ENCODE measurements at regions not wholly inside any gene's neighbourhood (a gene's known extent, or its start where the extent isn't known, plus 50 kb on each side); places are given as distances from the start of the nearest gene placed in this dataset.

DNA sequence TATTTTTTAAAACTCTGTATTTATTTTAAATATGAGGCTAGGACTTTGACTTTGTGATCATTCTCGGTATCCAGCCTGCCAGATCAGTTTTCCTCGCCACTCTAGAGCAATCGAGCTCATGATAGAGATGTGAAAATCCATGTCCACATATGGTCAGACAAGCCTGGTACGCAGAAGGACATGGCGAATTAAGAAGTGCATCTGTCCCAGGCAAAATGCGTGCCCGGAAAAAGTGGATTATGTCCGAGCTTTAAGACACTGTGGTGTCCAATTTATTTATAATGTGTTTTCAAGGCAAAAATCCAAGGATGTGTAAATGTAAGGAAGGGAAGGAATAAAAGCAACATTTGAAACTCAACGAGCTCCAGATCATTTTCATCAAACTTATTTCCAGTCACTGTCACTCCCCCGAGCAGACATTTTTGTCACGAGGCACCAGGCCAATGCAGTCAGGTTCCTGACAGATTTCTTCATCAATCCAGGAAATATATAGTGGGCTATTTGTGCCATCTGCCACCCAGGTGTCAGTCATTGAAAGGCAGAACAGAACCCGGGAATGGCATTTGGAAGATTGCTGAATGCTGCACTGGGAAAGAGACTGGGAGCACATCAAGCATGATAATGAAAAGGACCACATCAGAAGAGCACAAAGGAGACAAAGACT, 825.7 kb downstream of the SQOR start:
- WGBS, 10 experiments, result 14 to 100% (median 75%) methylated on average over 2 to 11 of the region's 12 CpGs; no CpG with 5 or more reads in 1 of the 10 experiments
- in situ Hi-C loops (cut with MboI; ENCODE audit: low pct_unique_long_range_greater_than_20kb in 2 of 9, low sequenced_read_pairs in 9 of 9, unreplicated experiment in 9 of 9), result no loop called here
- no peak overlapping the region for H3K4me3 ChIP-seq
- H3K27ac ChIP-seq, result no peak overlapping the region
- ATAC-seq (replicated peaks in 6 of 8), result no peak
- peaks cover 2% of the 10 kb centered on the region in 2 donors for H3K4me1 ChIP-seq (replicated peaks in 1 of 2)

DNA sequence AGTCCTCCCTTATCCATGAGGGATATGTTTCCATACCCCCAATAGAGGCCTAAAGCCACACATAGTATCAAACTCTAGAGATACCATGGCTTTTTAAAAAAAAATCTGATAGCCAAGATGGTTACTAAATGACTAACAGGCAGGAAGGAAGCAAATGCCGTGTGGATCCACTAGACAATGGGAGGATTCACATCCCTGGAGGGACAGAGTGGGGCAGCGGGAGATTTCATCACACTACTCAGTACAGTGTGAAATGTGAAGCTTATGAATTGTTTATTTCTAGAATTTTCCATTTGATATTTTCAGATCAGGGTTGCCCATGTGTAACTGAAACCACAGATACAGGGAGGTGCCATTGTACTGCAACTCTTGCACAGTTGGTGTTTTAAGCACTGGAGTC, 826.6 kb downstream of the SQOR start:
- Histone ChIP-seq H3K27ac (no peak overlapping the region), H3K4me3 (no peak overlapping the region), H3K4me1 (replicated peaks in 1 of 2) (peaks cover 2% of the 10 kb centered on the region in 2 donors)
- ATAC-seq (replicated peaks in 6 of 8), result no peak
- 33 to 100% (median 76%) methylated on average over 1 to 2 of the region's 2 CpGs; no CpG with 5 or more reads in 4 of the 10 experiments for WGBS, 10 experiments
- in situ Hi-C loops (cut with MboI; ENCODE audit: low pct_unique_long_range_greater_than_20kb in 2 of 9, low sequenced_read_pairs in 9 of 9, unreplicated experiment in 9 of 9), result no loop called here

DNA sequence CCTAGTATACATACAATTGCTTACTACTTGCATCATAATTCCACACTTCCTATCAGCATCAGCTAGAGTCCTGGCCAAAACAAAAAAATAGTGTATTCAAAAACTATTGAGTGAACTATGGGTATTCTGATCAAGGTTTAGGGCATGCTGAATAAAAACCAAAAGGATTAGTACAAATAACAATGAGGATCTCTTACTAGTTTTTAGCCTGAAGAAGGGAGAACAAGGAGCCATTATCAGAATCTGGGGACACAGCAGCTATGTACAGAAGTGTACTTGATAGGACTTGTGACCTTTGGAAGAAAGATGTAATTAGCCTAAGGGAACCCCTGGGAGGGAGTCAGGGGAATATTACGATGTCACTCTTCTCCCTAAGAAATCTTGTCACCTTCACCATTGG, 832.2 kb downstream of the SQOR start:
- no peak overlapping the region for H3K27ac ChIP-seq
- peaks cover 0 to 4% of the 10 kb centered on the region in 2 donors for H3K4me1 ChIP-seq (replicated peaks in 1 of 2)
- 22 to 71% (median 60%) methylated on average over 1 of the region's 1 CpG; no CpG with 5 or more reads in 7 of the 10 experiments for whole genome bisulfite sequencing, 10 experiments
- H3K4me3 ChIP-seq, result no peak overlapping the region
- in situ Hi-C loops (cut with MboI; ENCODE audit: low pct_unique_long_range_greater_than_20kb in 2 of 9, low sequenced_read_pairs in 9 of 9, unreplicated experiment in 9 of 9), result no loop called here
- ATAC-seq (replicated peaks in 6 of 8), result no peak

DNA sequence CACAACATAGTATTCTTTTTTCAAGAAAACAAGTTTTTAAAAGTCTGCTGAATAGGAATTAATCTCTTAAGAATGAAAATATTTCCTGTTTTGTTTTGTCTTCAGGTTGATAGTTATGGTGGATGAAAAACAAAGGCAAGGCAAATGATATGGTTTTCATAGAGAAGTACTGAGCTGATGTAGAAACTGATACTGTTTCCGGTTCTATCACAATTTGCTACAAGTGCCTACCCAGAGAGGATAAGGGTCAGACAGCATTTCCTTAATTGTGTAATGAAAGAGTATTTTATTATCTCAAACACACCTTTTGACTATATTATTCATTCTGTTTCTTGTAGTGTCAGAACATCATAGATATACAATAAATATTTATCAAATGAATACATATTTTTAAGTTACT, 836.3 kb downstream of the SQOR start:
- in situ Hi-C loops (cut with MboI; ENCODE audit: low pct_unique_long_range_greater_than_20kb in 2 of 9, low sequenced_read_pairs in 9 of 9, unreplicated experiment in 9 of 9), result no loop called here
- Histone ChIP-seq H3K27ac (no peak overlapping the region), H3K4me1 (replicated peaks in 1 of 2) (peaks cover 0 to 2% of the 10 kb centered on the region in 2 donors), H3K4me3 (no peak overlapping the region)
- no peak for ATAC-seq (replicated peaks in 6 of 8)
- 67 to 100% (median 91%) methylated on average over 1 of the region's 1 CpG; no CpG with 5 or more reads in 4 of the 10 experiments for WGBS, 10 experiments

DNA sequence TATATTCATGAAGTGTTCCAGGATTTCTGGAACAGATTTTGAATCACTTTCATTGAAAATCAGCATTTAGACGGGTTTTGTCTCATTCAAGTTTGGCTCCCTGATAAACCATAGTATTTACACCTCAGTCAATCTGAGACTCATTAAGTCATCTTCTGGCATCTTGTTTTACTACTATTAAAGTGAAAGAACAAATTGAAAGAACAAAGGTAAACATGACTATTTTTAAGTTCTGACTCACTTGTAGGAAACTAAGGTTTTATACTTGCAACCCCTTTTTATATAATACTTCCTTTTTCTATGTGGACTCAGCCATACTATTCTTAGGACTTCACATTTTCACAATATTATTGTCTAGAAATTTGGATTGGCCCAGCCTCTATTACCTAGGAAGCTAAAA, 854.4 kb downstream of the SQOR start:
- Histone ChIP-seq H3K4me1 (replicated peaks in 1 of 2) (peaks cover 0 to 10% of the 10 kb centered on the region in 2 donors), H3K27ac (no peak overlapping the region), H3K4me3 (no peak overlapping the region)
- in situ Hi-C loops (cut with MboI; ENCODE audit: low pct_unique_long_range_greater_than_20kb in 2 of 9, low sequenced_read_pairs in 9 of 9, unreplicated experiment in 9 of 9), result no loop called here
- no peak for ATAC-seq (replicated peaks in 6 of 8)
- WGBS, 10 experiments, result 0 to 100% (median 86%) methylated on average over 1 of the region's 1 CpG; no CpG with 5 or more reads in 1 of the 10 experiments

GRCh38 chr15:46496491-46497115, 861.8 kb downstream of the SQOR start:
- WGBS, 10 experiments, result 0 to 92% (median 63%) methylated on average over 1 of the region's 1 CpG; no CpG with 5 or more reads in 1 of the 10 experiments
- in situ Hi-C loops (cut with MboI; ENCODE audit: low pct_unique_long_range_greater_than_20kb in 2 of 9, low sequenced_read_pairs in 9 of 9, unreplicated experiment in 9 of 9), result loop anchor here in 1 of 9 experiments (10.0 kb wide), 1 partner anchor 62 kb away; no protein-coding TSS in a partner anchor
- ATAC-seq (replicated peaks in 6 of 8), result no peak
- Histone ChIP-seq H3K4me3 (no peak overlapping the region), H3K4me1 (replicated peaks in 1 of 2) (no peaks in the 10 kb centered on the region), H3K27ac (no peak overlapping the region)

- WGBS, 10 experiments, result 0 to 75% (median 60%) methylated on average over 1 to 3 of the region's 3 CpGs; no CpG with 5 or more reads in 2 of the 10 experiments
- in situ Hi-C loops (cut with MboI; ENCODE audit: low pct_unique_long_range_greater_than_20kb in 2 of 9, low sequenced_read_pairs in 9 of 9, unreplicated experiment in 9 of 9), result no loop called here
- no peaks in the 10 kb centered on the region for H3K4me1 ChIP-seq (replicated peaks in 1 of 2)
- no peak for ATAC-seq (replicated peaks in 6 of 8)
- H3K27ac ChIP-seq, result no peak overlapping the region
- H3K4me3 ChIP-seq, result no peak overlapping the region
These were observed 867.8 kb downstream of the SQOR start for GRCh38 chr15:46502667-46503066.

DNA sequence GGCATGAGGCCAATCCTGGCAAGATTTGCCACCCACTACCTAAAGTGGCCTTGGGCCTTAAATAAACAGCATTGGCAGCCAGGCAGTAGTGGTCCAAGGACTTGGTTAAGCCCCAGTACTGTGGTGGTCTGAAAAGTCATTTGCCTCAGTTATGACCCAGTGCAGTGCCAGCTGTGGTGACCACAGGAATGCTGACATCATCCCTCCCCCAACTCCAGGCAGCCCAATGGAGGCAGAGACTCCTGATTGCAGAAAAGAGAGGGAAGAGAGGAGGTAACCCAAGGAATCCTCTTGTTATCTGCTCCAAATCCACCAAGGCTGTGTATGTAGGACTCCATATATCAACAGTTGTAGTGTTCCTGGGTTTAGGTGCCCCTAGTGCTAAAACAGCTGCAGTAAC, 883.6 kb downstream of the SQOR start:
- in situ Hi-C loops (cut with MboI; ENCODE audit: low pct_unique_long_range_greater_than_20kb in 2 of 9, low sequenced_read_pairs in 9 of 9, unreplicated experiment in 9 of 9), result no loop called here
- no peak overlapping the region for H3K27ac ChIP-seq
- H3K4me3 ChIP-seq, result no peak overlapping the region
- ATAC-seq (replicated peaks in 6 of 8), result no peak
- H3K4me1 ChIP-seq (replicated peaks in 1 of 2), result no peaks in the 10 kb centered on the region

DNA sequence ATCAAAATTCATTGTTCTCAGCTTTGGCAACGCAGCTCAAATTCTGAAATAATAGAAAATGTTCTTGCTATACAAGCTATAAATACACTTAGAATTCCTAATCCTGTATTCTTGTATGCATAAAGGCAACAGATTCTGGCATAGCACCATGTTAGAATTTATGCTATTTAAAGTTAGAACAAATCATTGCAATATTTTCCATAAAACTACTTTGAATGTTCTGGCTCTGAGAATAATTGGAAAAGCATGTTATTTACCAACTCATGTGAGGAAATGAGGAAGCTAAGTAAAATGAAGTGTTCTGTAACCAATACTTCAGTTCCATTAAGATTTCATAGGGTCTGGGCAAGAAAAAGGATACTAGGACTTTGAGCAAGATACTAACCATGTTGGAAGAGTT, 888.9 kb downstream of the SQOR start:
- 0 to 100% (median 100%) methylated on average over 1 of the region's 1 CpG; no CpG with 5 or more reads in 1 of the 10 experiments for WGBS, 10 experiments
- H3K4me3 ChIP-seq, result no peak overlapping the region
- no peak overlapping the region for H3K27ac ChIP-seq
- ATAC-seq (replicated peaks in 6 of 8), result no peak
- H3K4me1 ChIP-seq (replicated peaks in 1 of 2), result no peaks in the 10 kb centered on the region
- in situ Hi-C loops (cut with MboI; ENCODE audit: low pct_unique_long_range_greater_than_20kb in 2 of 9, low sequenced_read_pairs in 9 of 9, unreplicated experiment in 9 of 9), result no loop called here

DNA sequence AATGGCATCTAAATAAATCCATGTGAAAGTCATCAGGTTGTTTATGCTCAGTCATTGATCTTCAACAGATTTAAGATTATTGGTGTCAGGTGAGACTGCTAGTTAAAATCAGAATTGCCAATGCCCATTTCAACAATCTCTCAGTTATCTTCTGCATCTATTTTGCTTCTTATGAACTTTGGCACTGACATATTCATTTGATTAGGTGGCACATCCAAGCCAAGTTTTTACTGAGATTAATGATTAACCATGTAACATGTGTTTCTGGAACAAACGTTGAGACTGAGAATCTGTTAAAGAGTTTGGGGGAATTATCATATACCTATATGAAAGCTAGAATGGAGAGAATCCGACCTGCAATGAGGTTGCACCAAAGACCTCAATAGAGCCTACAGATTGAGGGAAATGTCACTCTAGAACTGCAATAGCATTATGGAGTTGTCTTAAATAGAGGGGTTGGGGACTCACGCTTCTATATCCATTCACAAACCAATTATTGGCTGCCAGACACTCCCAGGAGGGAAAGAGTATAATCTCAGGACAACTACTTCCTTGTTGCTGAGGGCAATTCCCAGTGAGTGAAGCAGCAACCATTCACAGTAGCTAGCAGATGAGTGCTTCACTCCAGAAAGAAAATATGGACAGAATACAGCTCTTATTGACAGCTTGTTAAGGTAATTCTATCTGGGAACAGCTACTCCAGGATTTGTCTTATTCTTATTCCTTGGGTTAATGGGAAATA, 891.3 kb downstream of the SQOR start:
- Histone ChIP-seq H3K27ac (no peak overlapping the region), H3K4me3 (no peak overlapping the region), H3K4me1 (replicated peaks in 1 of 2) (no peaks in the 10 kb centered on the region)
- 0 to 77% (median 31%) methylated on average over 1 to 3 of the region's 3 CpGs; no CpG with 5 or more reads in 4 of the 10 experiments for WGBS, 10 experiments
- in situ Hi-C loops (cut with MboI; ENCODE audit: low pct_unique_long_range_greater_than_20kb in 2 of 9, low sequenced_read_pairs in 9 of 9, unreplicated experiment in 9 of 9), result no loop called here
- ATAC-seq (replicated peaks in 6 of 8), result no peak

DNA sequence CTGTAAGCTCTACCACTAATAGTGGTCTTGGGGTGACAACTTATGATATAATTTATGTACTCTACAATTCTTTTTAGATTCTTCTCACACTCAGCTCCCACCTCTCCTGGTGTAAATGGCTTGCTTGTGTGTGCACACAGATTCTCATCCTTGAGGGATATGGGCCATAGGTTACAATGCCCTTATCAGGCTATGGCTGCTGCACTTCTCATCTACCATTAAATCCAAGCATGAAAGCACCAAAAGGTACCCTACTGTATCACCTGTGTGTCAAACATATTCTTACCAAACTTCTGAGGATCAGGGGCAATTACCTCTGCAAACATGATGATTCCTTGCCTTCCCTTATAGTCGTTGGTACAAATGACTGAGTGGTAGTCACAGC, 891.9 kb downstream of the SQOR start:
- in situ Hi-C loops (cut with MboI; ENCODE audit: low pct_unique_long_range_greater_than_20kb in 2 of 9, low sequenced_read_pairs in 9 of 9, unreplicated experiment in 9 of 9), result no loop called here
- H3K4me1 ChIP-seq (replicated peaks in 1 of 2), result no peaks in the 10 kb centered on the region

DNA sequence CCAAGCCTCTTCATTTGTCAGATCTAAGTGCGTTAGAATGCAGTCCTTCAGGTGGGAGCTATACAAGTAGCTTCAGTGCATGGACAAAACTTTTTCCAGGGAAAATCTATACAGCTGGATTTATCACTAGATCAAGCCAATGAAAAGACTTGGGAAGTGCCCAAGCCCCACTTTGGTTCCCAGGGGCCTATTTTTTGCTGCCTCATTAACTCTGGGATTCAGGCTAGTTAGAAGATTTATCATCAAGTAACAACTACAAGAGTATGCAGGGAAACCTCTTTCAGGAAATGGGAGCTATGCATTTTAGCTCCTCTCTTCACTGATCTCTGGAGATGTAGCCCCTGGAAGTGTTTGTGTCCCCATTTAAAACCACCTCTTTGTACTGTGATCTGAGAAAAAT, 908.8 kb downstream of the SQOR start:
- H3K27ac ChIP-seq, result no peak overlapping the region
- no peak overlapping the region for H3K4me3 ChIP-seq
- H3K4me1 ChIP-seq (replicated peaks in 1 of 2), result peaks cover 0 to 4% of the 10 kb centered on the region in 2 donors
- in situ Hi-C loops (cut with MboI; ENCODE audit: low pct_unique_long_range_greater_than_20kb in 2 of 9, low sequenced_read_pairs in 9 of 9, unreplicated experiment in 9 of 9), result no loop called here
- peak in 2 of 8 experiments; percentile 35 to 36 for ATAC-seq (replicated peaks in 6 of 8)
- 0 to 86% (median 33%) methylated on average over 1 of the region's 1 CpG; no CpG with 5 or more reads in 3 of the 10 experiments for WGBS, 10 experiments

More for the DNA sequence above, 891.9 kb downstream of the SQOR start:
- no peak for ATAC-seq (replicated peaks in 6 of 8)
- Histone ChIP-seq H3K27ac (no peak overlapping the region), H3K4me3 (no peak overlapping the region)
- WGBS, 10 experiments, result 0 to 57% (median 0%) methylated on average over 1 of the region's 1 CpG; no CpG with 5 or more reads in 5 of the 10 experiments

- in situ Hi-C loops (cut with MboI; ENCODE audit: low pct_unique_long_range_greater_than_20kb in 2 of 9, low sequenced_read_pairs in 9 of 9, unreplicated experiment in 9 of 9), result no loop called here
- H3K4me3 ChIP-seq, result no peak overlapping the region
- no peak overlapping the region for H3K27ac ChIP-seq
- 0 to 100% (median 80%) methylated on average over 1 of the region's 1 CpG; no CpG with 5 or more reads in 3 of the 10 experiments for WGBS, 10 experiments
- peaks cover 0 to 11% of the 10 kb centered on the region in 2 donors for H3K4me1 ChIP-seq (replicated peaks in 1 of 2)
- no peak for ATAC-seq (replicated peaks in 6 of 8)
These were observed 914.2 kb downstream of the SQOR start for GRCh38 chr15:46548989-46549388.

Data from motor neuron (in vitro differentiated cells).